ENCODE measurements at regions not wholly inside any gene's neighbourhood (a gene's known extent, or its start where the extent isn't known, plus 50 kb on each side); places are given as distances from the start of the nearest gene placed in this dataset.
A peak's percentile ranks its signal among the peaks of the same experiment; 100 is the strongest.
"Not testable (repeated sequence)": the region's sequence is repeated elsewhere in the genome, so short reads cannot be mapped to it uniquely, and the experiment has no call there.

GRCh38 chr3:132978946-132979345, 59.2 kb upstream of the TMEM108 start:
- DNase-seq = peak; percentile 23
- not testable (repeated sequence) for H2BK15ac ChIP-seq (replicated peaks; ENCODE audit: low read depth); H2AK5ac ChIP-seq (ENCODE audit: low read length); H3K27ac ChIP-seq (ENCODE audit: low read depth, low read length); H3K4me1 ChIP-seq (ENCODE audit: control insufficient read depth, low read depth, low read length); H3K4me3 ChIP-seq (ENCODE audit: low read length); H3K79me2 ChIP-seq (ENCODE audit: control insufficient read depth, insufficient read depth, low read length); H3K4me2 ChIP-seq (ENCODE audit: low read length); H3K36me3 ChIP-seq (ENCODE audit: control insufficient read depth, insufficient read depth, low read length); H3K9ac ChIP-seq (ENCODE audit: low read length); H3K27me3 ChIP-seq (ENCODE audit: insufficient read depth, low read length, poor library complexity); H2BK5ac ChIP-seq (ENCODE audit: low read length); H3K4ac ChIP-seq (ENCODE audit: low read depth, low read length); H3K23ac ChIP-seq (ENCODE audit: low read length); H2BK120ac ChIP-seq (ENCODE audit: low read depth, low read length); H3K79me1 ChIP-seq (ENCODE audit: low read length); H4K8ac ChIP-seq (ENCODE audit: low read depth, low read length); H3K56ac ChIP-seq (ENCODE audit: low read length); H3K18ac ChIP-seq (ENCODE audit: low read length); H4K5ac ChIP-seq (ENCODE audit: low read length)
- no CpG with 5 or more reads among the region's 3 CpGs for whole genome bisulfite sequencing (ENCODE audit: extremely low coverage, insufficient coverage, low lambda C conversion rate)

- Histone ChIP-seq H3K27ac (ENCODE audit: low read depth, low read length) (no peak overlapping the region), H3K79me2 (ENCODE audit: control insufficient read depth, insufficient read depth, low read length) (no peaks in the 10 kb centered on the region), H3K4ac (ENCODE audit: low read depth, low read length) (no peak overlapping the region), H4K5ac (ENCODE audit: low read length) (no peak overlapping the region), H2AK5ac (ENCODE audit: low read length) (no peak overlapping the region), H3K23ac (ENCODE audit: low read length) (no peak overlapping the region), H3K4me1 (ENCODE audit: control insufficient read depth, low read depth, low read length) (no peaks in the 10 kb centered on the region), H4K8ac (ENCODE audit: low read depth, low read length) (no peak overlapping the region), H3K27me3 (ENCODE audit: insufficient read depth, low read length, poor library complexity) (no peaks in the 10 kb centered on the region), H3K79me1 (ENCODE audit: low read length) (no peaks in the 10 kb centered on the region), H2BK5ac (ENCODE audit: low read length) (no peak overlapping the region), H3K4me2 (ENCODE audit: low read length) (no peak overlapping the region), H3K4me3 (ENCODE audit: low read length) (no peak overlapping the region), H3K36me3 (ENCODE audit: control insufficient read depth, insufficient read depth, low read length) (no peaks in the 10 kb centered on the region), H2BK120ac (ENCODE audit: low read depth, low read length) (no peak overlapping the region), H3K9ac (ENCODE audit: low read length) (no peak overlapping the region), H2BK15ac (replicated peaks; ENCODE audit: low read depth) (no peak overlapping the region), H3K18ac (ENCODE audit: low read length) (no peak overlapping the region), H3K56ac (ENCODE audit: low read length) (no peak overlapping the region)
- WGBS (ENCODE audit: extremely low coverage, insufficient coverage, low lambda C conversion rate) = no CpG with 5 or more reads among the region's 2 CpGs
- no peak for DNase-seq
Measured at GRCh38 chr3:132978464-132978863, 59.7 kb upstream of the TMEM108 start.

- H2BK15ac ChIP-seq (replicated peaks; ENCODE audit: low read depth) = no peak overlapping the region
- H4K5ac ChIP-seq (ENCODE audit: low read length) = no peak overlapping the region
- no peaks in the 10 kb centered on the region for H3K79me1 ChIP-seq (ENCODE audit: low read length)
- no peak overlapping the region for H3K18ac ChIP-seq (ENCODE audit: low read length)
- WGBS (ENCODE audit: extremely low coverage, insufficient coverage, low lambda C conversion rate) = no CpG with 5 or more reads among the region's 7 CpGs
- H3K9ac ChIP-seq (ENCODE audit: low read length) = no peak overlapping the region
- H2BK5ac ChIP-seq (ENCODE audit: low read length) = no peak overlapping the region
- no peak overlapping the region for H2AK5ac ChIP-seq (ENCODE audit: low read length)
- no peak overlapping the region for H3K56ac ChIP-seq (ENCODE audit: low read length)
- H3K27ac ChIP-seq (ENCODE audit: low read depth, low read length) = no peak overlapping the region
- H3K36me3 ChIP-seq (ENCODE audit: control insufficient read depth, insufficient read depth, low read length) = no peaks in the 10 kb centered on the region
- H3K4ac ChIP-seq (ENCODE audit: low read depth, low read length) = no peak overlapping the region
- H3K4me1 ChIP-seq (ENCODE audit: control insufficient read depth, low read depth, low read length) = no peaks in the 10 kb centered on the region
- no peaks in the 10 kb centered on the region for H3K27me3 ChIP-seq (ENCODE audit: insufficient read depth, low read length, poor library complexity)
- DNase-seq = no peak
- no peak overlapping the region for H4K8ac ChIP-seq (ENCODE audit: low read depth, low read length)
- H3K4me3 ChIP-seq (ENCODE audit: low read length) = no peak overlapping the region
- no peak overlapping the region for H3K23ac ChIP-seq (ENCODE audit: low read length)
- no peak overlapping the region for H3K4me2 ChIP-seq (ENCODE audit: low read length)
- no peak overlapping the region for H2BK120ac ChIP-seq (ENCODE audit: low read depth, low read length)
- H3K79me2 ChIP-seq (ENCODE audit: control insufficient read depth, insufficient read depth, low read length) = no peaks in the 10 kb centered on the region
Measured at GRCh38 chr3:132974097-132974496, 64.1 kb upstream of the TMEM108 start.

- WGBS (ENCODE audit: extremely low coverage, insufficient coverage, low lambda C conversion rate) = no CpG with 5 or more reads among the region's 5 CpGs
- H3K4me3 ChIP-seq (ENCODE audit: low read length) = no peak overlapping the region
- no peaks in the 10 kb centered on the region for H3K36me3 ChIP-seq (ENCODE audit: control insufficient read depth, insufficient read depth, low read length)
- no peak overlapping the region for H4K8ac ChIP-seq (ENCODE audit: low read depth, low read length)
- no peak overlapping the region for H3K56ac ChIP-seq (ENCODE audit: low read length)
- no peak overlapping the region for H2BK5ac ChIP-seq (ENCODE audit: low read length)
- no peaks in the 10 kb centered on the region for H3K4me1 ChIP-seq (ENCODE audit: control insufficient read depth, low read depth, low read length)
- no peak overlapping the region for H2BK15ac ChIP-seq (replicated peaks; ENCODE audit: low read depth)
- no peak overlapping the region for H3K23ac ChIP-seq (ENCODE audit: low read length)
- H3K27me3 ChIP-seq (ENCODE audit: insufficient read depth, low read length, poor library complexity) = no peaks in the 10 kb centered on the region
- no peaks in the 10 kb centered on the region for H3K79me1 ChIP-seq (ENCODE audit: low read length)
- H2AK5ac ChIP-seq (ENCODE audit: low read length) = no peak overlapping the region
- H3K4ac ChIP-seq (ENCODE audit: low read depth, low read length) = no peak overlapping the region
- no peak overlapping the region for H3K18ac ChIP-seq (ENCODE audit: low read length)
- no peak overlapping the region for H4K5ac ChIP-seq (ENCODE audit: low read length)
- H3K9ac ChIP-seq (ENCODE audit: low read length) = no peak overlapping the region
- no peaks in the 10 kb centered on the region for H3K79me2 ChIP-seq (ENCODE audit: control insufficient read depth, insufficient read depth, low read length)
- no peak for DNase-seq
- no peak overlapping the region for H3K27ac ChIP-seq (ENCODE audit: low read depth, low read length)
- H3K4me2 ChIP-seq (ENCODE audit: low read length) = no peak overlapping the region
- no peak overlapping the region for H2BK120ac ChIP-seq (ENCODE audit: low read depth, low read length)
Measured at GRCh38 chr3:132973441-132973840, 64.8 kb upstream of the TMEM108 start.

- Histone ChIP-seq H3K27me3 (ENCODE audit: insufficient read depth, low read length, poor library complexity) (no peaks in the 10 kb centered on the region), H3K4me2 (ENCODE audit: low read length) (no peak overlapping the region), H4K8ac (ENCODE audit: low read depth, low read length) (no peak overlapping the region), H2AK5ac (ENCODE audit: low read length) (no peak overlapping the region), H3K9ac (ENCODE audit: low read length) (no peak overlapping the region), H3K27ac (ENCODE audit: low read depth, low read length) (no peak overlapping the region), H2BK120ac (ENCODE audit: low read depth, low read length) (no peak overlapping the region), H3K4ac (ENCODE audit: low read depth, low read length) (no peak overlapping the region), H3K18ac (ENCODE audit: low read length) (no peak overlapping the region), H3K4me1 (ENCODE audit: control insufficient read depth, low read depth, low read length) (no peaks in the 10 kb centered on the region), H3K23ac (ENCODE audit: low read length) (no peak overlapping the region), H2BK15ac (replicated peaks; ENCODE audit: low read depth) (no peak overlapping the region), H3K36me3 (ENCODE audit: control insufficient read depth, insufficient read depth, low read length) (no peaks in the 10 kb centered on the region), H3K56ac (ENCODE audit: low read length) (no peak overlapping the region), H3K79me1 (ENCODE audit: low read length) (no peaks in the 10 kb centered on the region), H2BK5ac (ENCODE audit: low read length) (no peak overlapping the region), H3K79me2 (ENCODE audit: control insufficient read depth, insufficient read depth, low read length) (no peaks in the 10 kb centered on the region), H4K5ac (ENCODE audit: low read length) (no peak overlapping the region), H3K4me3 (ENCODE audit: low read length) (no peak overlapping the region)
- no peak for DNase-seq
Measured at GRCh38 chr3:132972333-132972732, 65.9 kb upstream of the TMEM108 start.

- no peaks in the 10 kb centered on the region for H3K79me1 ChIP-seq (ENCODE audit: low read length)
- H3K23ac ChIP-seq (ENCODE audit: low read length) = no peak overlapping the region
- H3K56ac ChIP-seq (ENCODE audit: low read length) = no peak overlapping the region
- no peak for DNase-seq
- no peak overlapping the region for H3K4ac ChIP-seq (ENCODE audit: low read depth, low read length)
- H3K4me2 ChIP-seq (ENCODE audit: low read length) = no peak overlapping the region
- H3K4me3 ChIP-seq (ENCODE audit: low read length) = no peak overlapping the region
- no CpG with 5 or more reads among the region's 2 CpGs for WGBS (ENCODE audit: extremely low coverage, insufficient coverage, low lambda C conversion rate)
- H3K36me3 ChIP-seq (ENCODE audit: control insufficient read depth, insufficient read depth, low read length) = no peaks in the 10 kb centered on the region
- H3K27me3 ChIP-seq (ENCODE audit: insufficient read depth, low read length, poor library complexity) = no peaks in the 10 kb centered on the region
- no peak overlapping the region for H3K27ac ChIP-seq (ENCODE audit: low read depth, low read length)
- no peak overlapping the region for H2BK5ac ChIP-seq (ENCODE audit: low read length)
- no peak overlapping the region for H2AK5ac ChIP-seq (ENCODE audit: low read length)
- no peak overlapping the region for H4K5ac ChIP-seq (ENCODE audit: low read length)
- H2BK120ac ChIP-seq (ENCODE audit: low read depth, low read length) = no peak overlapping the region
- peaks cover 2% of the 10 kb centered on the region for H3K4me1 ChIP-seq (ENCODE audit: control insufficient read depth, low read depth, low read length)
- H4K8ac ChIP-seq (ENCODE audit: low read depth, low read length) = no peak overlapping the region
- no peak overlapping the region for H2BK15ac ChIP-seq (replicated peaks; ENCODE audit: low read depth)
- no peaks in the 10 kb centered on the region for H3K79me2 ChIP-seq (ENCODE audit: control insufficient read depth, insufficient read depth, low read length)
- no peak overlapping the region for H3K9ac ChIP-seq (ENCODE audit: low read length)
- no peak overlapping the region for H3K18ac ChIP-seq (ENCODE audit: low read length)
Measured at GRCh38 chr3:132966374-132966773, 71.8 kb upstream of the TMEM108 start.
